ENCODE measurements at regions not wholly inside any gene's neighbourhood (a gene's known extent, or its start where the extent isn't known, plus 50 kb on each side); places are given as distances from the start of the nearest gene placed in this dataset.

- no peak overlapping the region for H3K27ac ChIP-seq
- no peak for TF ChIP-seq CTCF (IDR thresholded peaks at IDR 0.05; ENCODE audit: low read depth, low read length)
- no peaks in the 10 kb centered on the region for H3K27me3 ChIP-seq
- no peak for DNase-seq (ENCODE audit: low read depth in 1 of 2, low spot score in 1 of 2)
- H3K4me3 ChIP-seq, result no peak overlapping the region
- H3K4me1 ChIP-seq (ENCODE audit: low read depth), result peaks cover 11% of the 10 kb centered on the region
- H3K36me3 ChIP-seq, result no peaks in the 10 kb centered on the region
- H3K9me3 ChIP-seq (ENCODE audit: low read depth), result no peaks in the 10 kb centered on the region
These were observed 924.4 kb downstream of the IGSF11 start for GRCh38 chr3:118110211-118110610.

GRCh38 chr3:118116991-118117390 lies 917.7 kb downstream of the IGSF11 start:
- no peaks in the 10 kb centered on the region for H3K27me3 ChIP-seq
- no peaks in the 10 kb centered on the region for H3K4me1 ChIP-seq (ENCODE audit: low read depth)
- H3K36me3 ChIP-seq, result no peaks in the 10 kb centered on the region
- H3K27ac ChIP-seq, result no peak overlapping the region
- TF ChIP-seq CTCF (IDR thresholded peaks at IDR 0.05; ENCODE audit: low read depth, low read length), result no peak
- DNase-seq (ENCODE audit: low read depth in 1 of 2, low spot score in 1 of 2), result no peak
- H3K9me3 ChIP-seq (ENCODE audit: low read depth), result no peaks in the 10 kb centered on the region
- no peak overlapping the region for H3K4me3 ChIP-seq

- H3K27ac ChIP-seq, result no peak overlapping the region
- no peak overlapping the region for H3K4me3 ChIP-seq
- H3K27me3 ChIP-seq, result no peaks in the 10 kb centered on the region
- TF ChIP-seq CTCF (IDR thresholded peaks at IDR 0.05; ENCODE audit: low read depth, low read length), result no peak
- H3K36me3 ChIP-seq, result no peaks in the 10 kb centered on the region
- DNase-seq (ENCODE audit: low read depth in 1 of 2, low spot score in 1 of 2), result no peak
- H3K9me3 ChIP-seq (ENCODE audit: low read depth), result no peaks in the 10 kb centered on the region
- no peaks in the 10 kb centered on the region for H3K4me1 ChIP-seq (ENCODE audit: low read depth)
These were observed 907.9 kb downstream of the IGSF11 start for GRCh38 chr3:118126751-118127150.

GRCh38 chr3:118127992-118128391 lies 906.7 kb downstream of the IGSF11 start:
- H3K9me3 ChIP-seq (ENCODE audit: low read depth), result no peaks in the 10 kb centered on the region
- no peaks in the 10 kb centered on the region for H3K36me3 ChIP-seq
- H3K27ac ChIP-seq, result no peak overlapping the region
- H3K27me3 ChIP-seq, result no peaks in the 10 kb centered on the region
- TF ChIP-seq CTCF (IDR thresholded peaks at IDR 0.05; ENCODE audit: low read depth, low read length), result no peak
- DNase-seq (ENCODE audit: low read depth in 1 of 2, low spot score in 1 of 2), result no peak
- no peak overlapping the region for H3K4me3 ChIP-seq
- no peaks in the 10 kb centered on the region for H3K4me1 ChIP-seq (ENCODE audit: low read depth)

- H3K4me1 ChIP-seq (ENCODE audit: low read depth), result no peaks in the 10 kb centered on the region
- no peaks in the 10 kb centered on the region for H3K9me3 ChIP-seq (ENCODE audit: low read depth)
- no peaks in the 10 kb centered on the region for H3K36me3 ChIP-seq
- H3K27ac ChIP-seq, result no peak overlapping the region
- H3K4me3 ChIP-seq, result no peak overlapping the region
- no peak for DNase-seq (ENCODE audit: low read depth in 1 of 2, low spot score in 1 of 2)
- H3K27me3 ChIP-seq, result no peaks in the 10 kb centered on the region
- TF ChIP-seq CTCF (IDR thresholded peaks at IDR 0.05; ENCODE audit: low read depth, low read length), result no peak
These were observed 905.8 kb downstream of the IGSF11 start for GRCh38 chr3:118128886-118129285.

GRCh38 chr3:118137778-118138177 lies 896.9 kb downstream of the IGSF11 start:
- Histone ChIP-seq H3K36me3 (no peaks in the 10 kb centered on the region), H3K27me3 (no peaks in the 10 kb centered on the region), H3K4me1 (ENCODE audit: low read depth) (no peaks in the 10 kb centered on the region), H3K4me3 (no peak overlapping the region), H3K27ac (no peak overlapping the region), H3K9me3 (ENCODE audit: low read depth) (no peaks in the 10 kb centered on the region)
- no peak for TF ChIP-seq CTCF (IDR thresholded peaks at IDR 0.05; ENCODE audit: low read depth, low read length)
- no peak for DNase-seq (ENCODE audit: low read depth in 1 of 2, low spot score in 1 of 2)

Data from cardiac muscle cell (in vitro differentiated cells and primary cell).